ENCODE measurements at regions not wholly inside any gene's neighbourhood (a gene's known extent, or its start where the extent isn't known, plus 50 kb on each side); places are given as distances from the start of the nearest gene placed in this dataset.
"Not testable (repeated sequence)": the region's sequence is repeated elsewhere in the genome, so short reads cannot be mapped to it uniquely, and the experiment has no call there.

GRCh38 chr4:97097036-97097435, 1046.2 kb downstream of the STPG2 start:
- not testable (repeated sequence) for DNase-seq (ENCODE audit: low read depth)

GRCh38 chr4:97101171-97101570, 1042.1 kb downstream of the STPG2 start:
- DNase-seq (ENCODE audit: low read depth): not testable (repeated sequence)

DNA sequence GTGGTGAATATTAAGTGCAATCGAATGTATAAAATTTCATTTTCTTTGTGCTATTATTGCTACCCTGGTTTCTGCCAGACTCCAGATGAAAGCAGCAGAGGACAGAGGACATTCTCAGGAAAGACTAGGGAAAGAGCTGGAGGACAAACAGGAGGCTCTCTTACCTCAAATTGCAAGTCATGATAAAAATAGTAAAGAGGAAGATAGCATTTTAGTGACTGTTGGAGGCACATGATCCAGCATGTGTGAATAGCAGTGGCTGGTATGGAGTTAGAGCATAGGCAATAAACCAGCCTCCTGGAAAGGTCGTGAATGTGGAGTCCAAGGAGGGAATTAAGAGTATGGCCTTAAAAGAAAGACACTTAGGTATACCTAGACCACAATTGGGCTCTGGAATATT, 1040.0 kb downstream of the STPG2 start:
- no peak for DNase-seq (ENCODE audit: low read depth)

GRCh38 chr4:97104006-97104405, 1039.3 kb downstream of the STPG2 start:
- no peak for DNase-seq (ENCODE audit: low read depth)

GRCh38 chr4:97104666-97105065, 1038.6 kb downstream of the STPG2 start:
- DNase-seq (ENCODE audit: low read depth): no peak

- no peak for DNase-seq (ENCODE audit: low read depth)
These were observed 1037.8 kb downstream of the STPG2 start for GRCh38 chr4:97105347-97106099.

DNA sequence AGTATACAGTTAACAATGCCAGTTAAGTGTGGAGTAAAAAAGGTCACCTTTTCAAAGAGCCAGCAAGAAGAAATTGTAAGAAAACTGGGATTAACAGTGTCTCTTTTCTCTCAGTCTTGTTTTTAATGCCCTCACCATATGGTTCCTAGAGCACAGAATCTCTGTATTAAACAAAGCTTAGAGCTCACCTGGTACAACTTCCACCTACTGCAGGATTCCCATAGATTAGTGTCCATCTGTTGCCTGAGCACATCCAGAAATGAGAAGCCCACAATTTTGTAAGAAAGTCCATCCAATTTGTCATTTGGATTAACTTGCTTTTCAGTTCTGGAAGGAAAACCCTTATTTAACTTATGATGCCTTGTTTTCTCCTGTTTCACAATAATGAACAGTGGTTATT, 1037.1 kb downstream of the STPG2 start:
- no peak for DNase-seq (ENCODE audit: low read depth)

- DNase-seq (ENCODE audit: low read depth): no peak
These were observed 1032.8 kb downstream of the STPG2 start for GRCh38 chr4:97110506-97110905.

- DNase-seq (ENCODE audit: low read depth): no peak
These were observed 1026.8 kb downstream of the STPG2 start for GRCh38 chr4:97116511-97116910.

- DNase-seq (ENCODE audit: low read depth): no peak
These were observed 1021.8 kb downstream of the STPG2 start for GRCh38 chr4:97121493-97121892.

DNA sequence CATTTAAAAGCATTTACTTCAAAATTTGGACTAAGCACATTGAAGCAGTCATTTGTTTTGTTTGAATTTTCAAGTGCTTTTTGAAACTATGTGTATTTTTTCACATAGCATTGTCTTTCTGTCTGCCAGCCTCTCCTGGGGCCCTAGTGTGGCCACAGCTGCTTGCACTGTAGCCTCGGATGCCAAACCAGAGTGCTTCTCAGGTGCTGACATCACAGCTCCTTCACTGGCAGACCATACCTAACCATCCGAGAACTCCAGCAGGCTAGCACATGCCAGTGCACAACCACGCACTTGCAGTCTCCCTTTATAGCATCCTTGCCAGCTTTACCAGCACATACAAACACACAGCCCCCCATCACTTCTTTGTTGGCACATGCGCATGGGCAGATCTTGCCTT, 1019.7 kb downstream of the STPG2 start:
- DNase-seq (ENCODE audit: low read depth): no peak

DNA sequence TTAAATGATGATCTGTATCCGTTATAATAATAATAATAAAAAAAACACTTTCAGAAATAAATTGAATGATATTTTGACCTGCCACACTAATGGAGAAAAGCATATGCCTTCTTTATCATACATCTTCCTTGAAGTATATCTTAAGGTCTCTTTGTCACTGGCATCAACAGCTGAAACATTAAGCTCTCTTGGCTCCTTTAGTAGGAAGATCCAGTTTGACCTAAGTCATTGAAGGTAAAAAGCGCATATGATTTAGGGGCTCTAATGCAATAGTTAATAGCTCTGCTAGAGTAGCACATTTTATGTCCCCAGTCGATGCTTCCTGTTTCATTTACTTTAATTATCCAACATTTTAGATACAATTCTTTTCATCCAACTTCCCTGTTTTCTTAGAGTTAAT, 1010.8 kb downstream of the STPG2 start:
- DNase-seq (ENCODE audit: low read depth): no peak

GRCh38 chr4:97134456-97134855, 1008.8 kb downstream of the STPG2 start:
- DNase-seq (ENCODE audit: low read depth): no peak

DNA sequence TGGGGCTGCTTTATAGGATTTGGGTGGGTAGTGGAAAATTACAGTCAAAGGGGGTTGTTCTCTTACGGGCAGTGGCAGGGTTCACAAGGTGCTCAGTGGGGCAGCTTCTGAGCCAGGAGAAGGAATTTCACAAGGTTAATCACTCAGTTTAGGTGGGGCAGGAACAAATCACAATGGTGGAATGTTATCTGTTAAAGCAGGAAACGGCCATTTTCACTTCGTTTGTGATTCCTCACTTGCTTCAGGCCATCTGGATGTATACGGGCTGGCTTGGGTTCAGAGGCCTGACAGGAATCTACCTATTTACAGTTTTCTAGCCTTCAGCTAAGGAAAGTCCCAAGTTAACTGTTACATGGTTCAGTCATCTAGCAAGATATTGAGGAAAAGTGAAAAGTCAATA, 1003.5 kb downstream of the STPG2 start:
- DNase-seq (ENCODE audit: low read depth): no peak

DNA sequence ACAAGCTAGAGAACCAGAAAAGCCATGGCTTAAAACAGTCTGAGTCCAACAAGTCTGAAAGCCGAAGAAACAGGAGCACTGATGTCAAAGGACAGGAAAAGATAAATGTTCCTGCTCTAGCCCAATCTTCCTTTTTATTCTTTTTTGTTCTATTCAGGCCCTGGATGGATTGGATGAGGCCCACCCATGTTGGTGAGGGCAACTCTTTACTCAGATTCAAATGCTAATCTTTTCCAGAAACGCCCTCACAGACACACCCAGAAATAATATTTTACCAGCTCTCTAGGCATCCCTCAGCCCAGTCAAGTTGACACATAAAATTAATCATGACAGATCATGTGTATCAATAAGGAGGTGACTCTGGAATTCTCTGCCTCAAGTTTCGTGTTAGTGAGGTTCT, 1002.7 kb downstream of the STPG2 start:
- DNase-seq (ENCODE audit: low read depth): no peak

- not testable (repeated sequence) for DNase-seq (ENCODE audit: low read depth)
These were observed 1001.9 kb downstream of the STPG2 start for GRCh38 chr4:97141332-97141731.

DNA sequence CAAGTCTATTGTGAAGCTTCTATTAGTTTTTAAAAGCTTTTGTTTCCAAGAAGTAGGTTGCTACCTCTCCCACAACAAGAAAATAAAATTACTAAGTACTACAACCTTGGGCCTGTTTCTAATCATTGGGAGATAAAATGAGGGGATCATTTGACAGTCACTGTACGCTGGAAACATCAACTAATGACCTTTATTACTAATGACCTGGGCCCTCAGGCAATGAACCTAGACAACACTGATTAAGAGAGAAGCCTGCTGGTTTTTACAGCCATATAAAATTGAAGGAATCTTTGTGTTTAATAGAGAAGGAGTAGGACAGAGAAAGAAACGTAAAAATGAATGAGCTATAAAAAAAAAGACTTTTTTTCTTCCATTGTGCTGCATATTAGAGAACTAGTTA, 1000.9 kb downstream of the STPG2 start:
- no peak for DNase-seq (ENCODE audit: low read depth)

DNA sequence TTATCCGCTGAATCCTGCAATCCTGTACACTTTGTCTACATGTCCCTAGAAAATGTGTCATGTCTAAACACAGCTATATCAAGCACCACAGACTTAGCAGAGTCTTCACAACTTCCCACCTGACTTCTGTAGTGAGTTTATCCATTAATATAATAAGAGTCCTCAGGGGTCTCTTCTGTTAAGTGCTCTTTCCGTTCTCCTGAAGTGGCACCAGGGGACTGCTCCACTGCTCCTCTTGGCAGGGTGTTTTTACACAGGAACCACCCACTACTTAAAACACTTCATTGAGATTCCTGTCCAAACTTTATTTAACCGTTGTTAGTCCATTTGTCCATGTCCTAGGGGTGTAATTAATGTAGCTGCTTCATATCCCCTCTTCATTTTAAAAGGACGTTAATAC, 1000.4 kb downstream of the STPG2 start:
- DNase-seq (ENCODE audit: low read depth): no peak

DNA sequence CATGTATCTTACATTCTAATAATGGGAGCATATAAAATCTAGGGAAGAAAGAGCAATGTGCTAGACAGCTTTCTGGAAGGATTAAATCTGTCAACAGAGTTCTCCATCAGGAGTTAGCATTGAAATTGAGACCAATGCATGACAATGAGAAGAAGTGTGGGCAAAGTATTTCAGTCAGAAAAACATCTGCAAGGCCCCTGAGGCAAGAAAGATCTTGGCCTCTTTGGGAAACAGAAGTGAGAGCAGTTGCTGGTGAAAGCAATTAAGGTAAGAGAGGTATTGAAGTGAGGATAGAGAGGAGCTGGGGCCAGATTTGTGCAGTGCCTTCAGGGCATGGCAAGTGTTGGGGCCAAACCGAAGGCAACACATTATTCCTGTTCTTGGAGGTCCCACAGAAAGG, 999.1 kb downstream of the STPG2 start:
- no peak for DNase-seq (ENCODE audit: low read depth)

DNA sequence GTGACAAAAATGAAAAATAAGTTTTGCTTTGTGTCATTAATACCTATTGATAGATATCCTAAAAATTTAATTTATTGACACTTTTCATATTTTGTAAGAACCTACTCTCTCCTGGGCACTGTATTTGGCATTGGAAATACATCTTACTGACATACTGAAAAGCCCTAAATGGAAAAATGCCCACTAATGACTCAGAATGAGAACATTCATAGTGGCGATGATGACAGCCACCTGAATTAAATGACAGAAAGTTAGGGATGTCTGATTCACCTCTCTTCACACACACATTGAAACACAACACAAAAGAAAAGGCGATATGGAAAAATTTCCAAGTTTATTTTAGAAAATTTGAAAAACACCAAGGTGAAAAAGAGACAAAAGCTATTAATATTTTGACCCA, 992.3 kb downstream of the STPG2 start:
- DNase-seq (ENCODE audit: low read depth): no peak

GRCh38 chr4:97152149-97152548, 991.1 kb downstream of the STPG2 start:
- DNase-seq (ENCODE audit: low read depth): no peak

- DNase-seq (ENCODE audit: low read depth): no peak
These were observed 990.2 kb downstream of the STPG2 start for GRCh38 chr4:97153042-97153441.

GRCh38 chr4:97159625-97160024, 983.7 kb downstream of the STPG2 start:
- DNase-seq (ENCODE audit: low read depth): no peak

GRCh38 chr4:97185233-97185632, 958.0 kb downstream of the STPG2 start:
- no peak for DNase-seq (ENCODE audit: low read depth)

Data from Daoy (cell line).